ENCODE measurements at regions not wholly inside any gene's neighbourhood (a gene's known extent, or its start where the extent isn't known, plus 50 kb on each side); places are given as distances from the start of the nearest gene placed in this dataset.

DNA sequence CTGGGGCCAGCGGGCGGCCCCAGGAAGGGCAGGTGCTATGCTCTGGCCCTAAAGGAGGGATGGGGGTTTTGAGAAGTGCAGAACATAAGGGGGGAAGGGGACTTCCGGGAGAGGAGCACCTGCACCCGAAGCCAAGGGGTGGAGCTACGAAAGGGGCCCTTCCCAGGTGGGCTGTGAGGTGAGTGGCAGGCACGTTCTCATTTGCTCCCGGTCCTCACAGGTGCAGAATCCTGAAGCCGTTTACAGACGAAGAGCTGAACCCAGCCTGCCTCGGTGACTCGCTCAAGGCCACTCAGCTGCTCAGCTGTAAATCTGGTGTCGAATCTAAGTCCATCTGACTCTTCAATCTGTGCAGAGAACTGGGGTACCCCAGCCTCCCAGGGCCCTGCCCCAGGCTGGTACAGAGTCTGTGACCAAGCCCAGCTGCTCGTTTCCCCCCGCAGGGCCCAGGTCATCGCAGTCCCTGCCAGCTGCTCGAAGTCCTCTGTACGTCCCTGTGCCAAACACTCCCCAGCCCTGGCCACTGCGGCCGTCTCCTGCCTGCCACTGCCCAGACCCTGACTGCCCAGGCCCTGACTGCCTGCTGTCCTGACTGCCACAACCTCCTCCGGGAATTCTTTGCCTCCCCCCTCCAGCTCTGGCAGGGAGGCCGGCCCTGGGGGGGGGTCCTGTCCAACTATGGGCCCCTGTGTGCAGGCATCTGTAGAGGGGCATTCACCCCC lies 53.8 kb upstream of the RXRA start:
- no peak overlapping the region for H3K27ac ChIP-seq
- no peaks in the 10 kb centered on the region for H3K36me3 ChIP-seq
- TF ChIP-seq, protein P1, sequence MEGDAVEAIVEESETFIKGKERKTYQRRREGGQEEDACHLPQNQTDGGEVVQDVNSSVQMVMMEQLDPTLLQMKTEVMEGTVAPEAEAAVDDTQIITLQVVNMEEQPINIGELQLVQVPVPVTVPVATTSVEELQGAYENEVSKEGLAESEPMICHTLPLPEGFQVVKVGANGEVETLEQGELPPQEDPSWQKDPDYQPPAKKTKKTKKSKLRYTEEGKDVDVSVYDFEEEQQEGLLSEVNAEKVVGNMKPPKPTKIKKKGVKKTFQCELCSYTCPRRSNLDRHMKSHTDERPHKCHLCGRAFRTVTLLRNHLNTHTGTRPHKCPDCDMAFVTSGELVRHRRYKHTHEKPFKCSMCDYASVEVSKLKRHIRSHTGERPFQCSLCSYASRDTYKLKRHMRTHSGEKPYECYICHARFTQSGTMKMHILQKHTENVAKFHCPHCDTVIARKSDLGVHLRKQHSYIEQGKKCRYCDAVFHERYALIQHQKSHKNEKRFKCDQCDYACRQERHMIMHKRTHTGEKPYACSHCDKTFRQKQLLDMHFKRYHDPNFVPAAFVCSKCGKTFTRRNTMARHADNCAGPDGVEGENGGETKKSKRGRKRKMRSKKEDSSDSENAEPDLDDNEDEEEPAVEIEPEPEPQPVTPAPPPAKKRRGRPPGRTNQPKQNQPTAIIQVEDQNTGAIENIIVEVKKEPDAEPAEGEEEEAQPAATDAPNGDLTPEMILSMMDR (IDR thresholded peaks at IDR 0.05), result no peak
- H3K4me1 ChIP-seq (ENCODE audit: control insufficient read depth in 1 of 2, insufficient read depth in 1 of 2, low read depth in 1 of 2, low read length in 1 of 2), result peaks cover 11 to 14% of the 10 kb centered on the region in 2 experiments
- no peak overlapping the region for H3K4me3 ChIP-seq (ENCODE audit: low read depth in 1 of 2, low read length in 1 of 2)
- H3K27me3 ChIP-seq, result peaks cover 84% of the 10 kb centered on the region
- H3K9me3 ChIP-seq, result no peaks in the 10 kb centered on the region

DNA sequence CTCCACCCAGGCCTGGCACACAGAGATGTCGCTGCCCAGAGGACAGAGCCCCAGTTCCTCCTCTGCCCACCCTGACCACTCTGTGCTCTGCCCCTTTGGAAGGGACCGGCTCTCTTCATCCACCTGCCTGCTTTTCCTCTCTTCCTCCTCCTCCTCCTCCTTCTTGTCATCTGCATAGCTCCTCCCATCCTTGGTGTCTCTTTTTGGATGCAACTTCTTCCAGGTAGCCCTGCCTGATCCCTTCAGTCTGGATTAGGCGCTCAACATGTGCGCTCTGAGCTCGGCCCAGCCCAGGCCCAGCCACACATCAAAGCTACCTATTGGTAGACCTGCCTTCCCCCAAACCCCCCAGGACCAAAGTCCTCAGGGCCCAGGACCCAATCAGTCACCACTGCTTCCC lies 52.6 kb upstream of the RXRA start:
- Histone ChIP-seq H3K9me3 (no peaks in the 10 kb centered on the region), H3K27me3 (peaks cover 84% of the 10 kb centered on the region), H3K4me1 (ENCODE audit: control insufficient read depth in 1 of 2, insufficient read depth in 1 of 2, low read depth in 1 of 2, low read length in 1 of 2) (peaks cover 2 to 5% of the 10 kb centered on the region in 2 experiments), H3K36me3 (no peaks in the 10 kb centered on the region), H3K4me3 (ENCODE audit: low read depth in 1 of 2, low read length in 1 of 2) (no peak overlapping the region), H3K27ac (no peak overlapping the region)
- TF ChIP-seq, protein P1 (IDR thresholded peaks at IDR 0.05), result no peak

DNA sequence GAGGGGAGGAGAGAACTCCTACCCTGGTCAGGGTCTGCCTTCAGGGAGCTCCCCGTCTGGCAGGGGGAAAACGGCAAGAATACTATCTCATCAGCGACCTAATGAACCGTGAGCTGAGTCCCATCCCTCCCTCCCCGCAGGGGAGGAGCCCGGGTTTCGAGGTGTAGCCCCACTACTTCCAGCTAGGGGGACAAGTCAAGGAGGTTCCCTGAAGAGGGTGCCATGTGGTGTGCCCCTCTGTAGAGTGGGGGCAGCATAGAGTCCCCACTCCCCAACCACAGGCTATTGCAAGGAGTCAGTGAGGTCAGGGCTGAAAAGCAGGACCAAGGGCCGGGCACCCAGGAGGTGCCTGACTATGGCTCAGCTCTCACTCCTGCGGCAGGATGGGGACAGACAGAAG lies 50.9 kb upstream of the RXRA start:
- no peak overlapping the region for H3K27ac ChIP-seq
- H3K36me3 ChIP-seq, result no peaks in the 10 kb centered on the region
- TF ChIP-seq, protein P1 (IDR thresholded peaks at IDR 0.05), result no peak
- no peaks in the 10 kb centered on the region for H3K4me1 ChIP-seq (ENCODE audit: control insufficient read depth in 1 of 2, insufficient read depth in 1 of 2, low read depth in 1 of 2, low read length in 1 of 2)
- H3K9me3 ChIP-seq, result no peaks in the 10 kb centered on the region
- H3K4me3 ChIP-seq (ENCODE audit: low read depth in 1 of 2, low read length in 1 of 2), result no peak overlapping the region
- H3K27me3 ChIP-seq, result peaks cover 68% of the 10 kb centered on the region

DNA sequence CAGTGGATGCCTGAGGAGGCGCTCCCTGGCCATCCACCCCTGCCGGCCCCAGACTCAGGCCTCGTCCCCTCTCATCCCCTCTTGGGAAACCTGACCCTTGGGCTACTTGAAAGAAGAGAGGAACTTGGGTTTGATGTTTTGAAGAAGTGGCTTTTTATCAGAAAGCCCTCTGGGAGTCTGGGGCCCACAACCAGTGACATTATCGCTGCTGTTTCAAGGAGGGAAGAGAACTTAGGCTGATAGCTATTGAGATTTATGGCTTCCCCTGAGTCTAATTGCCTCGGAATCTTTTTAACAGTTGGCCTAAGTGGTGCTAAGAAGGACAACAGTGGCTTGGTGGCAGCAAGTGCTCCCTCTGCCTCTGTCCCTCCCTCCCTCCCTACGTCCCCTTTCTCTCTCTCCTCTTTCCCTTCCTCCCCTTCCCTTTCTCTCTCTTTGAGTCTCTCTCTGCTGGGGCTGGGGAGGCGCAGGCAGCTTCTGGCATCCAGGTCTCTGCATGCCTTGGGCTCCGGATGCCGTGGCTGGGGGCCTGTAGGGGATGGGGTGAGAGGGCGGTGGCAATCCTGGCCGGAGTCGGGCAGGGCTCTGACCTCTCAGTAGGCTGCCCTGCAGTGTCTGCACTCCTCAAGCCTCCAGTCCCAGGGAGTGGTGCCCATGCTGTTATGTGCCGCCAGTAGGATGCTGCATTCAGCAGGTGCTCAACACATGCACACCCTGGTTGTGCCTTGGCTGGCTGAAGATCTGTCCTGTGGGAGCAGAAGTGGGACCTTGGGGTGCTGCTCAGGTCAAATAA lies 49.6 kb upstream of the RXRA start:
- Histone ChIP-seq H3K27ac (no peak overlapping the region), H3K4me1 (ENCODE audit: control insufficient read depth in 1 of 2, insufficient read depth in 1 of 2, low read depth in 1 of 2, low read length in 1 of 2) (no peaks in the 10 kb centered on the region), H3K4me3 (ENCODE audit: low read depth in 1 of 2, low read length in 1 of 2) (no peak overlapping the region), H3K27me3 (peaks cover 57% of the 10 kb centered on the region), H3K9me3 (no peaks in the 10 kb centered on the region), H3K36me3 (no peaks in the 10 kb centered on the region)
- TF ChIP-seq, protein P1 (IDR thresholded peaks at IDR 0.05), result no peak
